Lower leg skin (tissue), 3 donors: ENCODE measurements at regions not wholly inside any gene's neighbourhood (a gene's known extent, or its start where the extent isn't known, plus 50 kb on each side); places are given as distances from the start of the nearest gene placed in this dataset.

Experiments used
- CTCF ChIP-seq, 3 donors: fragments of 450-650 bp; IDR thresholded peaks; one replicate each; pipeline ENCODE4 v1.5.1; 2016; ENCODE audit warnings: antibody characterized with exemption in 3 of 3, mild to moderate bottlenecking in 3 of 3, moderate library complexity in 2 of 3
- POLR2A ChIP-seq, 2 donors: fragments of 450-650 bp; IDR thresholded peaks; one replicate each; pipeline ENCODE4 v1.6.1; 2016 to 2017; ENCODE audit warnings: antibody characterized with exemption in 2 of 2, mild to moderate bottlenecking in 1 of 2, moderate library complexity in 1 of 2

DNA sequence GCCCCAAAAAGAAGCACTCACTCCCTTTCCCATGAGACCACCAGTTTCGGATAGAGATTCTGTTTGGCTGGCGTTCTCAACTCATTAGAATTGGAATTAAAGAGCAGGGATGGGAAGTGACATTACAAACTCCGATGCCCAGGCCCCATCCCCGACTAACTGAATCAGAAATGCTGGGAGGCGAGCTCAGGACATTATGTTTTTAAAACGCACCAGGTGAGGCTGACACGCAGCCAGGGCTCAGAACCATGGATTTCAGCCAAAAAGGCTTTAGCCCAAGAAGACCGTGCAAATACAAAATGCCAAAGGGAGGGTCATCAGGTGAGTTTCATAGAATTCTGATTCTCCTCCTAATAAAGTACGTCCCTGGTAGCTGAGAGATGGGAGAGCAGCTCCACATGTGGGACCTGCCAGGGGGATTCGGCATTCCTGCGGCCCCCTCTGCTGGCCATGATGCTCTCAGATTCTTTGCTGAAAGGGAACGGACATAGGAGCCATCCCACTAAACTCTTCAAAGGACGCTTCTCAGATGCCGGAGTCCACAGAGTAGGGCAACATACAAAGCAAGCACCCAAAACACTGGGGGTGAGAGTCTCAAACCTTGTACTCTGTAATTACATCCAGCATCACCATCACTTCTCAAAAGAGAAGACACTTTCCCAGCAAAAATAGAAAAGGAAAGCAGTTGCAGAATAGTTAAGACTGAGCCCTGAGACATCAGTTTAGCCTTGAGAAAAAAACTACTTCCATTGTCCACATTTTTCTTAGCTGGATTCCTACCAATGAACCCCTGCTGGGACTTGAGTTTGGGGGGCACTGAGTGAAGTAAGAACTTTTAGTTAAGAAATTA lies 205.2 kb downstream of the BMP7 start:
- no peak for TF ChIP-seq CTCF (IDR thresholded peaks at IDR 0.05)
- no peak for TF ChIP-seq POLR2A (IDR thresholded peaks at IDR 0.05)
